ENCODE measurements at regions not wholly inside any gene's neighbourhood (a gene's known extent, or its start where the extent isn't known, plus 50 kb on each side); places are given as distances from the start of the nearest gene placed in this dataset.
"Not testable (repeated sequence)": the region's sequence is repeated elsewhere in the genome, so short reads cannot be mapped to it uniquely, and the experiment has no call there.

- DNase-seq (ENCODE audit: low read depth): no peak
These were observed 126.2 kb downstream of the HNRNPD start for GRCh38 chr4:82247629-82248028.

- DNase-seq (ENCODE audit: low read depth): no peak
These were observed 126.6 kb downstream of the HNRNPD start for GRCh38 chr4:82247171-82247570.

DNA sequence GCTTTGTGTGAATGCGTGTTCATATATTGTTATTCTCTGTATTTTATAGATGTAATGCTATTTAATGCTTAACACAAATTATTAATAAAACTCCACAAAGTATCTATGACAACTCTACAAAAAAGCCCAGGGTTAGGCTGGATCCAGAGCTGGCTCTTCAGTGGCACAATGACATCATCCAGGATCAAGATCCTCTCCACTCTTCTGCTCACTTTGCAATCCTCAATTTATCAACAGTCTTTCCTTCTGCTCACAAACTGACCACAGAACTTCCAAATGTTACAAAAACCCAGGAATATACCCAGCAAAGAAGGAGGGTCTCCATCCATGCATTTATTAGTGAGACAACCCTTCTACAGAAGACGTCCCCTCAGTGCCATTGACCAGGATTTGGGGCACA, 132.3 kb downstream of the HNRNPD start:
- DNase-seq (ENCODE audit: low read depth): no peak

DNA sequence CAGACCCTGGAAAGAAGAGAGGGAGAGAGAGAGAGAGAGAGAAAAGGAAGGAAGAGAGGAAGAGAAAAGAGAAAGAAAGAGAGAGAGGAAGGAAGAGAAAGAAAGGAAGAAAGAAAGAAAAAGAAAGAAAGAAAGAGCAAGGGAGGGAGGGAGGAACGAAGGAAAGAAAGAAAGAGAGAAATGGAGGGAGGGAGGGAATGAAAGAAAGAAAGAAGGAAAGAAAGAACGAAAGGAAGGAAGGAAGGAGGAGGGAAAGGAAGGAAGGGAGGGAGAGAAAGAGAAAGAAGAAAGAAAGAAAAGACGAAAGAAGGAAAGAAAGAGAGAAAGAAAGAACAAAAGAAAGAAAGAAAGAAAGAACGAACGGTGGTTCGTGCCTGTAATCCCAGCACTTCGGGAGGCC, 133.4 kb downstream of the HNRNPD start:
- no peak for DNase-seq (ENCODE audit: low read depth)

- DNase-seq (ENCODE audit: low read depth): not testable (repeated sequence)
These were observed 136.6 kb downstream of the HNRNPD start for GRCh38 chr4:82237142-82237541.

GRCh38 chr4:82235346-82235745, 138.4 kb downstream of the HNRNPD start:
- DNase-seq (ENCODE audit: low read depth): no peak

- DNase-seq (ENCODE audit: low read depth): no peak
These were observed 140.9 kb downstream of the HNRNPD start for GRCh38 chr4:82232891-82233290.

GRCh38 chr4:82231806-82232205, 142.0 kb downstream of the HNRNPD start:
- DNase-seq (ENCODE audit: low read depth): no peak

DNA sequence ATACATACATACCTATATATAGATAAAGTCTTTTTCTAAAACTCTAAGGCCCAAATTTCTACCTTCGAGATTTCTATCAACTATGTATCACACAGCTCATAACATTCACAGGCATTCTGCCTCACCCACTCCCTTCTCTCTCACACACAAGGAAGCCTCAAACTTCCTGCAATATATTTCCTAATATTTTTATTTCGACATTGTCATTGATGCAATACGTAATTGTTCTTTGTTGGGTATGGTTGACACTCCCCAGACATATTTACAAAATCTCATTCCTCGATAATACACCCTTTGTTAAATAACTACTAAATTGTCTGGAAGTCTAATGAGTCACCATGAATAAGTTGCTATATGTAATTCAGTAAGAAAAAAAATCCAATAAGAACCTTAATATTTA, 143.5 kb downstream of the HNRNPD start:
- no peak for DNase-seq (ENCODE audit: low read depth)

GRCh38 chr4:82225030-82225429, 148.8 kb downstream of the HNRNPD start:
- no peak for DNase-seq (ENCODE audit: low read depth)

GRCh38 chr4:82223715-82224114, 150.1 kb downstream of the HNRNPD start:
- DNase-seq (ENCODE audit: low read depth): no peak

GRCh38 chr4:82219346-82219745, 154.4 kb downstream of the HNRNPD start:
- DNase-seq (ENCODE audit: low read depth): no peak

GRCh38 chr4:82217986-82218715, 155.6 kb downstream of the HNRNPD start:
- DNase-seq (ENCODE audit: low read depth): no peak

GRCh38 chr4:82216219-82216618, 157.6 kb downstream of the HNRNPD start:
- no peak for DNase-seq (ENCODE audit: low read depth)

DNA sequence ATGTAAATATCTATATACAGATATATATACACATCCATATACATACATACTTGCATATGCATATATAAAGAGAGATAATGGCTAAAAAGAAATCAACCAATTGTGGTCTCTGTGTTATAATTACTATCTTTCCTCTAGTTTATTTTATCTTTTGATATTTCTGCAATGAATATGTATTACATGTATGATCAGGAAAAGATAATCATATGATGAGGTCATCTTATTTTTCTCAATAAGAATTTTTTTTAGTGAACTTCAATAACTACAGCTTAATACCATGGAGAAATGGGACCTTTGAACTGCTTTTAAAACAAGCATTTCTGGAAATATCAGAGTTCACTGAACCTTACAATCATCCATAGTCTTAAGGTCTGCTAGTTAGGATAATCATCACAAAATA, 158.0 kb downstream of the HNRNPD start:
- DNase-seq (ENCODE audit: low read depth): no peak

GRCh38 chr4:82215039-82215438, 158.8 kb downstream of the HNRNPD start:
- DNase-seq (ENCODE audit: low read depth): no peak

GRCh38 chr4:82213485-82214417, 160.0 kb downstream of the HNRNPD start:
- no peak for DNase-seq (ENCODE audit: low read depth)

- DNase-seq (ENCODE audit: low read depth): peak; percentile 3
These were observed 171.8 kb downstream of the HNRNPD start for GRCh38 chr4:82201805-82202641.

DNA sequence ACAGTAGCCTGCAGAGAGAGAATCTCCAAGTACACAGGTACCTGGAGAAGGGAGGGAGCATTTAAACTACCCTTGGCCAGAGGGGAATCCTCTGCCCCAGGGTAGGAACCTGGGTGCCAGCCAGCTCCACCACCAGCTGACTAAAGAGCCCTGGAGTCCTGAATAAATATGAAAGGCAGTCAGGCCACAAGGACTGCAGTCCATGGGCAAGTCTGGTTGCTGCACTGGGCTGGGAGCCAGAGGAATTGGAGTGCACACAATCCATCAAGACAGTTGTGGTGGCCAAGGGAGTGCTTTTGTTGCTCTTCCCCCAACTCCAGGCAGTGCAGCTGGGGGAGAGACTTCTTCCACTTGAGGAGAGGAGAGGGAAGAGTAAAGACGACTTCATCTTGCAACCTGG, 172.5 kb downstream of the HNRNPD start:
- DNase-seq (ENCODE audit: low read depth): no peak

DNA sequence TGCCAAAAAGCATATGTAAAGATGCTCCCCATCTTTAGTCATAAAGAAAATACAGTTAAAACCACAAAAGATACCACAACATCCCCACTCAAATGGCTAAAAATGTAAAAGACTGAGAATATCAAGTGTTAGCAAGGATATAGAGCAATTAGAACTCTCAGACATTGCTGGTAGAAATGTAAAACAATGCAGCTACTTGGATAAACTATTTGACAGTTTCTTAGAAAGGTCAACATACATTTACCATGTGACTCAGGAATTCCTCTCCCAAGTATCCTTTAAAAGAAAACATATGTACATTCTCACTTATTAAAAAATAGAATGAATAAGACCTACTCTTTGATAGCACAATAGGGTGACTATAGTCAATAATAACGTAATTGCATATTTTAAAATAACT, 173.7 kb downstream of the HNRNPD start:
- DNase-seq (ENCODE audit: low read depth): no peak

DNA sequence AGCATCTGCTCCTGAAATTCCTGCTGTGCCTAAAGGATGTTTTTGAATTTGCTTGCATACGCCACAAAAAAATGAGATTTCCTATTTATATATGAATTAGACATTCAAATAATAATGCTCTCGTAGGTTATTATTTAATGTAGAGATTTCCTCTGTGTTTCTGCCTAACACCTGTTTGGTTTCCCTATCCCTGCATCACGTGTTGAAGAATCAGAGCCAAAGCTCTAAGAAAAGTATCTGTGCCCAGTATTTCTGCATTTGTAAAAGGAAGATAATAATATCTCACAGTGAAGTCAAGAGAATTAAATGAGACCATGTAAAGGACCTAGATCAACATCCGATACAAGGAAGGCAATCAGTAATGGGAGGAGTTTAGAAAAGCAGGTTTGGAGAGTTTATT, 179.5 kb downstream of the HNRNPD start:
- no peak for DNase-seq (ENCODE audit: low read depth)

GRCh38 chr4:82192017-82192673, 181.6 kb downstream of the HNRNPD start:
- no peak for DNase-seq (ENCODE audit: low read depth)
